T follicular helper cell (primary cell): ENCODE measurements at regions not wholly inside any gene's neighbourhood (a gene's known extent, or its start where the extent isn't known, plus 50 kb on each side); places are given as distances from the start of the nearest gene placed in this dataset.
"Not testable (repeated sequence)": the region's sequence is repeated elsewhere in the genome, so short reads cannot be mapped to it uniquely, and the experiment has no call there.

ENCODE experiments used
- DNase-seq: peaks from one replicate; pipeline ENCODE4 v3.0.0-alpha.2; 2020; ENCODE audit warnings: low read depth

GRCh38 chr12:91741932-91742331, 403.7 kb downstream of the BTG1 start:
- DNase-seq = no peak

GRCh38 chr12:91733846-91734245, 411.8 kb downstream of the BTG1 start:
- DNase-seq = not testable (repeated sequence)

GRCh38 chr12:91732086-91732485, 413.6 kb downstream of the BTG1 start:
- no peak for DNase-seq

- DNase-seq = no peak
Observed at GRCh38 chr12:91729543-91729942, 416.1 kb downstream of the BTG1 start.

- DNase-seq = no peak
Observed at GRCh38 chr12:91723191-91723590, 422.5 kb downstream of the BTG1 start.

- no peak for DNase-seq
Observed at GRCh38 chr12:91722072-91722471, 423.6 kb downstream of the BTG1 start.

- no peak for DNase-seq
Observed at GRCh38 chr12:91721023-91721422, 424.6 kb downstream of the BTG1 start.

- DNase-seq = no peak
Observed at GRCh38 chr12:91718326-91718725, 427.3 kb downstream of the BTG1 start.

GRCh38 chr12:91717804-91718203, 427.8 kb downstream of the BTG1 start:
- no peak for DNase-seq

- DNase-seq = not testable (repeated sequence)
Observed at GRCh38 chr12:91711925-91712324, 433.7 kb downstream of the BTG1 start.

GRCh38 chr12:91706466-91706865, 439.2 kb downstream of the BTG1 start:
- no peak for DNase-seq

GRCh38 chr12:91704446-91704845, 441.2 kb downstream of the BTG1 start:
- DNase-seq = no peak

GRCh38 chr12:91703491-91704283, 442.0 kb downstream of the BTG1 start:
- DNase-seq = no peak

- no peak for DNase-seq
Observed at GRCh38 chr12:91702843-91703425, 442.7 kb downstream of the BTG1 start.

- DNase-seq = no peak
Observed at GRCh38 chr12:91695964-91696363, 449.7 kb downstream of the BTG1 start.

- DNase-seq = not testable (repeated sequence)
Observed at GRCh38 chr12:91695406-91695805, 450.2 kb downstream of the BTG1 start.

- DNase-seq = no peak
Observed at GRCh38 chr12:91690531-91690930, 455.1 kb downstream of the BTG1 start.

GRCh38 chr12:91687052-91688017, 458.3 kb downstream of the BTG1 start:
- no peak for DNase-seq

GRCh38 chr12:91685917-91686316, 459.7 kb downstream of the BTG1 start:
- DNase-seq = no peak

GRCh38 chr12:91681751-91682150, 463.9 kb downstream of the BTG1 start:
- no peak for DNase-seq

GRCh38 chr12:91680864-91681263, 464.8 kb downstream of the BTG1 start:
- DNase-seq = no peak

- no peak for DNase-seq
Observed at GRCh38 chr12:91677556-91677955, 468.1 kb downstream of the BTG1 start.
